Activated T-helper 2 cell treated with anti-CD3 and anti-CD28 coated beads, Interferon-gamma antibody, Interleukin-2, Interleukin-4, amounts not matched to agents 10 μg/mL and 5 μg/mL and 100 μg/mL, durations not matched to agents 14 hours and 24 hours and 36 hours (primary cell): ENCODE measurements at regions not wholly inside any gene's neighbourhood (a gene's known extent, or its start where the extent isn't known, plus 50 kb on each side); places are given as distances from the start of the nearest gene placed in this dataset.

Source experiments
- DNase-seq: peaks from one replicate; pipeline ENCODE4 v3.0.0; 2021; ENCODE audit warnings: low spot score
- H3K27ac Mint-ChIP-seq: one replicate; pipeline ENCODE4 v1.8.0; 2021; ENCODE audit warnings: mixed read lengths
- H3K27me3 Mint-ChIP-seq: one replicate; pipeline ENCODE4 v1.8.0; 2021; ENCODE audit warnings: low read depth, mixed read lengths
- H3K36me3 Mint-ChIP-seq: one replicate; pipeline ENCODE4 v1.8.0; 2021; ENCODE audit warnings: low read depth, mixed read lengths
- H3K4me1 Mint-ChIP-seq: one replicate; pipeline ENCODE4 v1.8.0; 2021; ENCODE audit warnings: low read depth, mixed read lengths
- H3K4me3 Mint-ChIP-seq: one replicate; pipeline ENCODE4 v1.8.0; 2021; ENCODE audit warnings: low read depth, mild to moderate bottlenecking, moderate library complexity, mixed read lengths
- H3K9me3 Mint-ChIP-seq: one replicate; pipeline ENCODE4 v1.8.0; 2021; ENCODE audit warnings: mixed read lengths
- intact Hi-C: fragments of 100-400 bp; cut with micrococcal nuclease; formaldehyde crosslinking; loops from one replicate; pipeline ENCODE4 v1.15.1; 2023

- peaks cover 20% of the 10 kb centered on the region for H3K27me3 Mint-ChIP-seq
- DNase-seq: no peak
- no peaks in the 10 kb centered on the region for H3K36me3 Mint-ChIP-seq
- intact Hi-C loops: no loop called here
- no peak overlapping the region for H3K27ac Mint-ChIP-seq
- no peak overlapping the region for H3K4me3 Mint-ChIP-seq
- no peaks in the 10 kb centered on the region for H3K4me1 Mint-ChIP-seq
- no peaks in the 10 kb centered on the region for H3K9me3 Mint-ChIP-seq
These were observed 111.5 kb upstream of the SLCO3A1 start for GRCh38 chr15:91741986-91742385.

- Mint-ChIP-seq H3K4me3 (no peak overlapping the region), H3K36me3 (no peaks in the 10 kb centered on the region), H3K27ac (no peak overlapping the region), H3K27me3 (peaks cover 2% of the 10 kb centered on the region), H3K4me1 (no peaks in the 10 kb centered on the region), H3K9me3 (peaks cover 5% of the 10 kb centered on the region)
- intact Hi-C loops: no loop called here
- DNase-seq: no peak
These were observed 101.9 kb upstream of the SLCO3A1 start for GRCh38 chr15:91751611-91752010.

- DNase-seq: no peak
- intact Hi-C loops: no loop called here
- H3K9me3 Mint-ChIP-seq: peaks cover 5% of the 10 kb centered on the region
- H3K27me3 Mint-ChIP-seq: peaks cover 2% of the 10 kb centered on the region
- no peaks in the 10 kb centered on the region for H3K4me1 Mint-ChIP-seq
- H3K4me3 Mint-ChIP-seq: no peak overlapping the region
- H3K27ac Mint-ChIP-seq: no peak overlapping the region
- no peaks in the 10 kb centered on the region for H3K36me3 Mint-ChIP-seq
These were observed 101.3 kb upstream of the SLCO3A1 start for GRCh38 chr15:91752081-91752785.

- Mint-ChIP-seq H3K4me1 (no peaks in the 10 kb centered on the region), H3K4me3 (no peak overlapping the region), H3K27me3 (peaks cover 4% of the 10 kb centered on the region), H3K27ac (no peak overlapping the region), H3K36me3 (no peaks in the 10 kb centered on the region), H3K9me3 (no peaks in the 10 kb centered on the region)
- intact Hi-C loops: no loop called here
- DNase-seq: no peak
These were observed 93.9 kb upstream of the SLCO3A1 start for GRCh38 chr15:91759560-91759959.

- Mint-ChIP-seq H3K27ac (no peak overlapping the region), H3K4me3 (no peak overlapping the region), H3K36me3 (no peaks in the 10 kb centered on the region), H3K27me3 (peaks cover 9% of the 10 kb centered on the region), H3K9me3 (no peaks in the 10 kb centered on the region), H3K4me1 (no peaks in the 10 kb centered on the region)
- DNase-seq: no peak
- intact Hi-C loops: no loop called here
These were observed 87.8 kb upstream of the SLCO3A1 start for GRCh38 chr15:91765660-91766059.

- H3K27ac Mint-ChIP-seq: no peak overlapping the region
- H3K36me3 Mint-ChIP-seq: no peaks in the 10 kb centered on the region
- intact Hi-C loops: no loop called here
- no peak overlapping the region for H3K4me3 Mint-ChIP-seq
- H3K27me3 Mint-ChIP-seq: peaks cover 9% of the 10 kb centered on the region
- no peaks in the 10 kb centered on the region for H3K9me3 Mint-ChIP-seq
- DNase-seq: no peak
- no peaks in the 10 kb centered on the region for H3K4me1 Mint-ChIP-seq
These were observed 84.0 kb upstream of the SLCO3A1 start for GRCh38 chr15:91769476-91769875.

GRCh38 chr15:91769894-91770293, 83.6 kb upstream of the SLCO3A1 start:
- Mint-ChIP-seq H3K4me3 (no peak overlapping the region), H3K36me3 (no peaks in the 10 kb centered on the region), H3K27ac (no peak overlapping the region), H3K27me3 (peaks cover 9% of the 10 kb centered on the region), H3K4me1 (no peaks in the 10 kb centered on the region), H3K9me3 (no peaks in the 10 kb centered on the region)
- intact Hi-C loops: no loop called here
- DNase-seq: no peak

- no peak overlapping the region for H3K4me3 Mint-ChIP-seq
- H3K9me3 Mint-ChIP-seq: no peaks in the 10 kb centered on the region
- DNase-seq: no peak
- no peaks in the 10 kb centered on the region for H3K36me3 Mint-ChIP-seq
- no peak overlapping the region for H3K27ac Mint-ChIP-seq
- peaks cover 13% of the 10 kb centered on the region for H3K27me3 Mint-ChIP-seq
- intact Hi-C loops: no loop called here
- no peaks in the 10 kb centered on the region for H3K4me1 Mint-ChIP-seq
These were observed 77.4 kb upstream of the SLCO3A1 start for GRCh38 chr15:91776104-91776503.

GRCh38 chr15:91779960-91780359, 73.5 kb upstream of the SLCO3A1 start:
- Mint-ChIP-seq H3K4me1 (no peaks in the 10 kb centered on the region), H3K27ac (no peak overlapping the region), H3K36me3 (no peaks in the 10 kb centered on the region), H3K9me3 (no peaks in the 10 kb centered on the region), H3K4me3 (no peak overlapping the region), H3K27me3 (peaks cover 11% of the 10 kb centered on the region)
- DNase-seq: no peak
- intact Hi-C loops: no loop called here

- Mint-ChIP-seq H3K27ac (no peak overlapping the region), H3K4me3 (no peak overlapping the region), H3K9me3 (no peaks in the 10 kb centered on the region), H3K36me3 (no peaks in the 10 kb centered on the region), H3K4me1 (no peaks in the 10 kb centered on the region), H3K27me3 (peaks cover 11% of the 10 kb centered on the region)
- DNase-seq: no peak
- intact Hi-C loops: no loop called here
These were observed 73.1 kb upstream of the SLCO3A1 start for GRCh38 chr15:91780387-91780786.

GRCh38 chr15:91782221-91782620, 71.3 kb upstream of the SLCO3A1 start:
- peaks cover 9% of the 10 kb centered on the region for H3K27me3 Mint-ChIP-seq
- intact Hi-C loops: no loop called here
- DNase-seq: no peak
- H3K4me3 Mint-ChIP-seq: no peak overlapping the region
- H3K36me3 Mint-ChIP-seq: no peaks in the 10 kb centered on the region
- no peaks in the 10 kb centered on the region for H3K9me3 Mint-ChIP-seq
- H3K4me1 Mint-ChIP-seq: no peaks in the 10 kb centered on the region
- no peak overlapping the region for H3K27ac Mint-ChIP-seq

- Mint-ChIP-seq H3K27me3 (peaks cover 2% of the 10 kb centered on the region), H3K4me1 (no peaks in the 10 kb centered on the region), H3K27ac (no peak overlapping the region), H3K36me3 (no peaks in the 10 kb centered on the region), H3K4me3 (no peak overlapping the region), H3K9me3 (no peaks in the 10 kb centered on the region)
- DNase-seq: no peak
- intact Hi-C loops: no loop called here
These were observed 70.5 kb upstream of the SLCO3A1 start for GRCh38 chr15:91783008-91783407.

GRCh38 chr15:91783451-91783850, 70.1 kb upstream of the SLCO3A1 start:
- Mint-ChIP-seq H3K36me3 (no peaks in the 10 kb centered on the region), H3K27ac (no peak overlapping the region), H3K27me3 (no peaks in the 10 kb centered on the region), H3K4me3 (no peak overlapping the region), H3K4me1 (no peaks in the 10 kb centered on the region), H3K9me3 (no peaks in the 10 kb centered on the region)
- intact Hi-C loops: no loop called here
- no peak for DNase-seq
